Naive thymus-derived CD4-positive, alpha-beta T cell (primary cell): ENCODE measurements at regions not wholly inside any gene's neighbourhood (a gene's known extent, or its start where the extent isn't known, plus 50 kb on each side); places are given as distances from the start of the nearest gene placed in this dataset.

ENCODE experiments used
- ATAC-seq: fragments of 150-1000 bp; cut with Tn5 transposase; 2 replicates; pipeline ENCODE4 v1.10.0; 2021; ENCODE audit warnings: mild to moderate bottlenecking, moderate library complexity
- CTCF ChIA-PET: fragments of 350-600 bp; sonication (Branson Sonifier 250); formaldehyde crosslinking; loops from one replicate; lab custom pipeline; 2021; ENCODE audit warnings: antibody characterized with exemption; lab: Charles Lee
- POLR2A ChIA-PET: fragments of 350-600 bp; sonication (Branson Sonifier 250); formaldehyde crosslinking; loops from one replicate; lab custom pipeline; 2021; ENCODE audit warnings: antibody characterized with exemption, inconsistent platforms; lab: Charles Lee
- DNase-seq, 9 donors: peaks; one replicate each; pipeline versions ENCODE4 v3.0.0 to v3.0.0-alpha.2; 2020 to 2022; ENCODE audit warnings: mixed read lengths in 1 of 9
- H3K27ac ChIP-seq: one replicate; pipeline ENCODE4 v1.7.0; 2013; ENCODE audit warnings: mild to moderate bottlenecking, low read depth, low read length, moderate library complexity
- H3K27me3 ChIP-seq, 2 donors: one replicate each; pipeline ENCODE4 v1.7.0; 2013; ENCODE audit warnings: low read length in 2 of 2, mild to moderate bottlenecking in 2 of 2, moderate library complexity in 2 of 2; ENCODE audit not compliant: control insufficient read depth in 2 of 2, insufficient read depth in 2 of 2
- H3K36me3 ChIP-seq, 3 experiments: 1 replicate in 2 of 3; 2 replicates in 1 of 3; pipeline ENCODE4 v1.7.0; 2013; ENCODE audit warnings: low read length in 3 of 3, mild to moderate bottlenecking in 3 of 3, moderate library complexity in 1 of 3; ENCODE audit not compliant: insufficient read depth in 3 of 3, control insufficient read depth in 2 of 3
- H3K4me1 ChIP-seq, 2 donors: one replicate each; pipeline ENCODE4 v1.7.0; 2013; ENCODE audit warnings: low read length in 2 of 2, mild to moderate bottlenecking in 2 of 2, moderate library complexity in 1 of 2; ENCODE audit not compliant: control insufficient read depth in 2 of 2, insufficient read depth in 2 of 2
- H3K4me3 ChIP-seq: 2 replicates; pipeline ENCODE4 v1.7.0; 2013; ENCODE audit warnings: mild to moderate bottlenecking, low read length
- H3K9me3 ChIP-seq, 3 experiments: 1 replicate in 2 of 3; 2 replicates in 1 of 3; pipeline ENCODE4 v1.7.0; 2013; ENCODE audit warnings: low read length in 3 of 3; ENCODE audit not compliant: control insufficient read depth in 2 of 3
- H3K27ac Mint-ChIP-seq, 9 donors: one replicate each; pipeline ENCODE4 v1.8.0; 2020 to 2022; ENCODE audit warnings: mixed read lengths in 9 of 9, mild to moderate bottlenecking in 8 of 9, moderate library complexity in 5 of 9, inconsistent platforms in 2 of 9
- H3K27me3 Mint-ChIP-seq, 5 donors: one replicate each; pipeline ENCODE4 v1.8.0; 2021 to 2022; ENCODE audit warnings: mixed read lengths in 5 of 5, mild to moderate bottlenecking in 1 of 5
- H3K36me3 Mint-ChIP-seq, 5 donors: one replicate each; pipeline ENCODE4 v1.8.0; 2020 to 2022; ENCODE audit warnings: mixed read lengths in 5 of 5, mild to moderate bottlenecking in 3 of 5, inconsistent platforms in 1 of 5
- H3K4me1 Mint-ChIP-seq, 7 donors: one replicate each; pipeline ENCODE4 v1.8.0; 2020 to 2022; ENCODE audit warnings: mixed read lengths in 7 of 7, mild to moderate bottlenecking in 3 of 7, inconsistent platforms in 1 of 7
- H3K4me3 Mint-ChIP-seq, 10 donors: one replicate each; pipeline ENCODE4 v1.8.0; 2020 to 2022; ENCODE audit warnings: mild to moderate bottlenecking in 10 of 10, mixed read lengths in 10 of 10, moderate library complexity in 6 of 10, inconsistent platforms in 2 of 10
- H3K9me3 Mint-ChIP-seq, 11 donors: one replicate each; pipeline ENCODE4 v1.8.0; 2020 to 2022; ENCODE audit warnings: mixed read lengths in 11 of 11, mild to moderate bottlenecking in 4 of 11, inconsistent platforms in 1 of 11, moderate library complexity in 1 of 11
- intact Hi-C, 2 donors: fragments of 100-400 bp; cut with micrococcal nuclease; formaldehyde crosslinking; loops; one replicate each; pipeline ENCODE4 v1.15.1; 2023

DNA sequence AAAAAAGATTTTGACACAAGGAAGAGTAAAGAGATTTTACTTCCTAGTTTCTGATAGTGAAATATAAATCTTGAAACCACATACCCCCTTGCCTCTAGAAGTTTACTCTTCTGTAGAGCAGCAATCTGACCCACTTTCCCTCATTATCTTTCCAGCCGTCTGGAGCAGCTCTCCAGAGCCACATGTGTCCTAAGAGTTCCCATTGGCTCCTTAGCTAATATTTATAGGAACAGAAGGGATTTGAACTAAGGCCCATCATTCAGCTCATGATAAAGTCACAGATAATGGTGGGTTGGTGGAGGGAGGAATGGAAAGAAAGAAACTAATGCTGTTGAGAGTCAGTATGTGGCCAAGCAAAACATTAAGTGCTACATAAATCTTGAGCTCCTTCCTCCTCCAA lies 121.8 kb downstream of the INHBA start:
- CTCF ChIA-PET, result no interaction called here
- intact Hi-C loops, result no loop called here
- no peak for DNase-seq
- no peaks in the 10 kb centered on the region for H3K9me3 ChIP-seq
- no peak overlapping the region for H3K27ac Mint-ChIP-seq
- POLR2A ChIA-PET, result no interaction called here
- H3K4me3 Mint-ChIP-seq, result no peak overlapping the region
- no peaks in the 10 kb centered on the region for H3K27me3 ChIP-seq
- H3K27ac ChIP-seq, result no peak overlapping the region
- no peaks in the 10 kb centered on the region for H3K4me1 Mint-ChIP-seq
- H3K36me3 ChIP-seq, result no peaks in the 10 kb centered on the region
- H3K36me3 Mint-ChIP-seq, result no peaks in the 10 kb centered on the region
- H3K9me3 Mint-ChIP-seq, result peaks cover 2 to 21% (median 5%) of the 10 kb centered on the region in 11 donors
- no peak for ATAC-seq
- H3K4me3 ChIP-seq, result no peak overlapping the region
- H3K27me3 Mint-ChIP-seq, result peaks cover 0 to 6% (median 0%) of the 10 kb centered on the region in 5 donors
- H3K4me1 ChIP-seq, result no peaks in the 10 kb centered on the region

DNA sequence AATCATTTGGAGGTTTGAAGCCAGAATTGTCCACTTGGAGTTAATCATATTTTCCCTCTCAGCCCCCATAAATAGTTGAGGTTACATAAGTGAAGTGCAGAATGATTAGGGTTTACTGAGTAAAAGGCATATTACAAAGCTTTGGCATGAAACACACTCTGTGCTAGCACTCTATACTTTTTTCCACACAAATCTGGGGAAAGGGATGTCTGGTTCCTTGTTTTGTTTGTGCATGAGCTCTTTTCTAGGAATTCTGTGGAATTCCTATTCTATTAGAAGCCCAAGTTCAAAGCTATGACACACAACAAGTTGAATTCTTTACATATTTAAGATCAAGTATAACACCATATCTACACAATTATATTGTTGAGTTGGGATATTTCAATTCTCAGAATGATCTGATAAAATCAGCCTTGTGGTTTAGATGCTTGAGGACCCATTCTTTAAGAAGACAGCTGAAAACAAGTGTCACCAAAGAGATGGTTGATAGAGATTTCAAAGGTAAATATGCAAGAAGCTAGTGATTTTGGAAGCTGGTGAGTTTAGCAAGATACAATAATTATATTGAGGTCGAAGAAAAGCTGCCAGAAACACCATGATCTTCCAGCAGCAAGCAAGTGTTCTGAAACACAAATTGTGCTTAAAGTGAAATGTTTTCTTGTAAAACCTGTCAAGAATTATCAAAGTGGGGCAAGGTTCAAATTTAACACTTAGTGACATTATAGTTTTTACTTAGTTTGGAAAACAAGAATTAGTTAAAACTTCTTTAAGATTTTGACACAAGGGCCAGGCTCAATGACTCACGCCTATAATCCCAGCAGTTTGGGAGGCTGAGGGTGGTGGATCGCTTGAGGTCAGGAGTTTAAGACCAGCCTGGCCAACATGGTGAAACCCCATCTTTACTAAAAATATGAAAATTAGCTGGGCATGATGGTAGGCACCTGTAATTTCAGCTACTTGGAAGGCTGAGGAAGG lies 122.6 kb downstream of the INHBA start:
- DNase-seq (no peak), ATAC-seq (no peak)
- H3K9me3 Mint-ChIP-seq, result peaks cover 2 to 21% (median 5%) of the 10 kb centered on the region in 11 donors
- Histone ChIP-seq H3K4me3 (no peak overlapping the region), H3K4me1 (no peaks in the 10 kb centered on the region), H3K27me3 (no peaks in the 10 kb centered on the region), H3K36me3 (no peaks in the 10 kb centered on the region), H3K9me3 (no peaks in the 10 kb centered on the region), H3K27ac (no peak overlapping the region)
- intact Hi-C loops, result no loop called here
- H3K4me1 Mint-ChIP-seq, result no peaks in the 10 kb centered on the region
- POLR2A ChIA-PET, result no interaction called here
- peaks cover 0 to 9% (median 0%) of the 10 kb centered on the region in 5 donors for H3K27me3 Mint-ChIP-seq
- H3K27ac Mint-ChIP-seq, result no peak overlapping the region
- CTCF ChIA-PET, result no interaction called here
- H3K36me3 Mint-ChIP-seq, result no peaks in the 10 kb centered on the region
- H3K4me3 Mint-ChIP-seq, result no peak overlapping the region

DNA sequence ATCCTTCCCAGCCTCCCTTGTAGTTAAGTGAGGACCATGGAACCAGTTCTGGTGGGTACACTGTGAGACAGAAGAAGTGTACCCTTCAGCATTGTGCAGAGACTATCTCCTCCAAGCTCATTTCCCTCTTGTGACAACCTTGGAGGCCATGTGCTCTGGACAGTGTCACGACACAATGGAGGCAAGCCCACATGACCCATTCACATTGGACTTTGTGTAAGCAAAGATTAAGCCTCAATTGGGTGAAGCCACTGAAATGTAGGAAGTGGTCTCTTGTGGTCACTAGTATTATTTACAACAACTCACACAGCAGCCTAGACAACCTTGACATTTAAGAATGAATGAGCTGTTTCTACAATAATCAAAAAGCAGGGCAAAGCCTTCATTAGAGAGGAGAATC lies 124.2 kb downstream of the INHBA start:
- Mint-ChIP-seq H3K36me3 (no peaks in the 10 kb centered on the region), H3K9me3 (peaks cover 2 to 21% (median 5%) of the 10 kb centered on the region in 11 donors), H3K4me1 (no peaks in the 10 kb centered on the region), H3K27me3 (peaks cover 0 to 9% (median 0%) of the 10 kb centered on the region in 5 donors), H3K4me3 (no peak overlapping the region), H3K27ac (no peak overlapping the region)
- ATAC-seq, result no peak
- H3K27ac ChIP-seq, result no peak overlapping the region
- H3K9me3 ChIP-seq, result no peaks in the 10 kb centered on the region
- H3K36me3 ChIP-seq, result no peaks in the 10 kb centered on the region
- no peak for DNase-seq
- ChIA-PET CTCF (no interaction called here), POLR2A (no interaction called here)
- no peaks in the 10 kb centered on the region for H3K27me3 ChIP-seq
- no peak overlapping the region for H3K4me3 ChIP-seq
- intact Hi-C loops, result no loop called here
- H3K4me1 ChIP-seq, result no peaks in the 10 kb centered on the region

DNA sequence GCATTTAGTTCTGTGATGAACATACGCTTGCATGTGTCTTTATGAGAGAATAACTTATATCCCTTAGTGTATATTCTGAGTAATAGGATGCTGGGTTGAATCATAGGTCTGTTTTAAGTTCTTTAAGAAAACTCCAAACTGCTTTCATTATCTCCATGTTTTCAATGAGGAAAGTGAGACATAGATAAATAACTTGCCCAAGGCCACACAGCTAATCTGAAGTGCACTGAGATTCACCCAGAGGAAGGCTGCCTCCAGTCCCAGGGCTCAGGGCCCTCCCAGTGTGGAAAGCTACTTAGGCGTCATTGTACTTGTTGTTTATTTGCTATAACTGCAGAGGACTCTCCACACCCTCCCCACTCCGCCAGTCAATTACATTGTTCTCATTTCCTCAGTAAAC lies 126.7 kb downstream of the INHBA start:
- no peak overlapping the region for H3K4me3 ChIP-seq
- intact Hi-C loops, result no loop called here
- Mint-ChIP-seq H3K4me3 (no peak overlapping the region), H3K27me3 (peaks cover 0 to 9% (median 0%) of the 10 kb centered on the region in 5 donors), H3K27ac (no peak overlapping the region), H3K9me3 (peaks cover 0 to 13% (median 3%) of the 10 kb centered on the region in 11 donors), H3K36me3 (no peaks in the 10 kb centered on the region), H3K4me1 (no peaks in the 10 kb centered on the region)
- no peak for DNase-seq
- CTCF ChIA-PET, result interaction anchor here (0.5 kb wide), 1 partner anchor 39 kb away, joined by 3 read pairs; no protein-coding TSS in a partner anchor
- no peaks in the 10 kb centered on the region for H3K36me3 ChIP-seq
- H3K27me3 ChIP-seq, result no peaks in the 10 kb centered on the region
- H3K4me1 ChIP-seq, result no peaks in the 10 kb centered on the region
- H3K9me3 ChIP-seq, result no peaks in the 10 kb centered on the region
- H3K27ac ChIP-seq, result no peak overlapping the region
- ATAC-seq, result no peak
- POLR2A ChIA-PET, result no interaction called here

DNA sequence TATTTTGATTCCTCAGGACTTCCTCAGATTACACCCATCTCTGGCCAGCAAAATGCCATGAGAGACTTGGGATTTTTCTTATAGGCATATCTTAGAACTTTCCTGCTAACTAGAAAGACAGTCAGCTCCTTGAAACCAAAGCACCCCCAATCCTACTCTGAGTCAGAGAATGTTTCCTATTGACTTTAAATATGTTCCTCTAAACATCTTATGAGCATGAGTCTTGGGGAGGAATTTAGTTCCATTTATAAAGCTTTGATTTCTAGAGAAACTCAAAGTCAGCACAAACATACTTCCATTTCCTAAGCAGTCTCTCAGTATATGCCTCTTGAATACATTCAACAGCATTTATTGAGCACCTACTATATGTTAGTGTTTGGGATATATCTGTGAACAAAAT lies 128.5 kb downstream of the INHBA start:
- H3K27ac ChIP-seq, result no peak overlapping the region
- no peaks in the 10 kb centered on the region for H3K9me3 ChIP-seq
- DNase-seq, result no peak
- ATAC-seq, result no peak
- H3K36me3 ChIP-seq, result no peaks in the 10 kb centered on the region
- no peaks in the 10 kb centered on the region for H3K4me1 ChIP-seq
- no peak overlapping the region for H3K4me3 ChIP-seq
- Mint-ChIP-seq H3K4me3 (no peak overlapping the region), H3K27ac (no peak overlapping the region), H3K36me3 (no peaks in the 10 kb centered on the region), H3K9me3 (peaks cover 0 to 19% (median 5%) of the 10 kb centered on the region in 11 donors), H3K27me3 (peaks cover 0 to 9% (median 0%) of the 10 kb centered on the region in 5 donors), H3K4me1 (no peaks in the 10 kb centered on the region)
- ChIA-PET CTCF (no interaction called here), POLR2A (no interaction called here)
- no peaks in the 10 kb centered on the region for H3K27me3 ChIP-seq
- intact Hi-C loops, result no loop called here

DNA sequence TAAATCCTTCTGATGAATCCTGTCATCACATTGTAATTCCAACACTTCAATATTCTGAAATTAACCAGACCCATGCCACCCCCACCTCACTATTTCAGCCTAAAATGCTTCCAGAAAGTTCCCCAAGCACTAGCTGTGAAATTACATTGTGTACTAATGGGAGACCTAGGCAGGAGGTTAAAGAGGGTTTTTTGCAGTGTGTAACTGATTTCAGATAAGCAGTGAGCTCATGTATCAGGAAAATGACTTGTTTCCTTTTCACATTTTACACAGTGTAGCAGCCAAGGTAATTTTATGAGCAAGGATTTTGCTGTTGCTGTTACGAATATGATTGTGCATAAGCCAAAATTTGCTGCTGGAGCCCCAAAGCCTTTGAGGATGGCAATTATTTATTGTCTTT lies 129.0 kb downstream of the INHBA start:
- no peak overlapping the region for H3K27ac Mint-ChIP-seq

DNA sequence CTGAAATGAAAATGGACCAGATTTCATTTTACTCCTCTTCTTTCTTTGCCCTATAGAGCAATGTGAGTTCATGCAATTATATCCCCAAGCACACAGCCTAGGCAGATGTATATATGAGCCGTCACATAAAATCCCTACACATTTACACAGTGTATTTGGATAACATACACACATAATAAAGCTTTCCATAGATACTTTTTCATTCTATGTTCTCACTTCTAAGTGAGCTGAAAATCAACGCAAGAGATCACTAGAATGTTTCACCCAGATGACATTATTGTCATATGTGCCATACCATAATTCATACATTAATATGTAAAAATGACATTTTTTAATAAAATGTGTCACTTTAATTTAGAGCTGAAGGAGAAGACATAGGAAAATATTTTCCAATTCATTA lies 129.4 kb downstream of the INHBA start:
- H3K27me3 Mint-ChIP-seq, result peaks cover 0 to 9% (median 0%) of the 10 kb centered on the region in 5 donors
- no peak overlapping the region for H3K4me3 Mint-ChIP-seq
- Histone ChIP-seq H3K4me3 (no peak overlapping the region), H3K27ac (no peak overlapping the region), H3K27me3 (no peaks in the 10 kb centered on the region), H3K9me3 (no peaks in the 10 kb centered on the region), H3K4me1 (no peaks in the 10 kb centered on the region), H3K36me3 (no peaks in the 10 kb centered on the region)
- no peak overlapping the region for H3K27ac Mint-ChIP-seq
- ChIA-PET POLR2A (no interaction called here), CTCF (no interaction called here)
- no peaks in the 10 kb centered on the region for H3K4me1 Mint-ChIP-seq
- peaks cover 0 to 26% (median 5%) of the 10 kb centered on the region in 11 donors for H3K9me3 Mint-ChIP-seq
- DNase-seq (no peak), ATAC-seq (no peak)
- no peaks in the 10 kb centered on the region for H3K36me3 Mint-ChIP-seq
- intact Hi-C loops, result no loop called here

More for the DNA sequence above, 129.0 kb downstream of the INHBA start:
- H3K4me1 ChIP-seq, result no peaks in the 10 kb centered on the region
- intact Hi-C loops, result no loop called here
- H3K27me3 ChIP-seq, result no peaks in the 10 kb centered on the region
- no peak for DNase-seq
- peaks cover 0 to 24% (median 5%) of the 10 kb centered on the region in 11 donors for H3K9me3 Mint-ChIP-seq
- H3K36me3 Mint-ChIP-seq, result no peaks in the 10 kb centered on the region
- H3K4me1 Mint-ChIP-seq, result no peaks in the 10 kb centered on the region
- H3K9me3 ChIP-seq, result no peaks in the 10 kb centered on the region
- POLR2A ChIA-PET, result no interaction called here
- no peaks in the 10 kb centered on the region for H3K36me3 ChIP-seq
- H3K4me3 Mint-ChIP-seq, result no peak overlapping the region
- H3K4me3 ChIP-seq, result no peak overlapping the region
- no peak overlapping the region for H3K27ac ChIP-seq
- ATAC-seq, result no peak
- CTCF ChIA-PET, result no interaction called here
- peaks cover 0 to 9% (median 0%) of the 10 kb centered on the region in 5 donors for H3K27me3 Mint-ChIP-seq
